ENCODE measurements at regions not wholly inside any gene's neighbourhood (a gene's known extent, or its start where the extent isn't known, plus 50 kb on each side); places are given as distances from the start of the nearest gene placed in this dataset.

- WGBS (ENCODE audit: insufficient coverage) = 18% methylated on average over 6 of the region's 6 CpGs
- Histone ChIP-seq H4K20me1 (ENCODE audit: control insufficient read depth, insufficient read depth, low read length, poor library complexity, severe bottlenecking) (no peaks in the 10 kb centered on the region), H2AFZ (ENCODE audit: insufficient read depth, low read depth, low read length, poor library complexity, severe bottlenecking) (no peak overlapping the region), H3K79me2 (ENCODE audit: control insufficient read depth, insufficient read depth, low read length) (no peaks in the 10 kb centered on the region), H3K9me3 (ENCODE audit: control extremely low read depth in 1 of 3, control insufficient read depth in 2 of 3, insufficient read depth in 1 of 3, low read length in 2 of 3) (peaks cover 0 to 28% (median 0%) of the 10 kb centered on the region in 3 donors), H3K4me3 (ENCODE audit: control extremely low read depth in 1 of 5, extremely low read depth in 1 of 5, insufficient read depth in 1 of 5, low read depth in 2 of 5, low read length in 4 of 5) (no peak overlapping the region), H3K4me2 (replicated peaks; ENCODE audit: low read depth, low read length, poor library complexity, severe bottlenecking) (no peak overlapping the region), H3K4me1 (ENCODE audit: control insufficient read depth in 2 of 2, insufficient read depth in 2 of 2, low read length in 2 of 2) (no peaks in the 10 kb centered on the region), H3K9ac (ENCODE audit: low read length) (no peak overlapping the region), H3K36me3 (replicated peaks in 1 of 2; ENCODE audit: control extremely low read depth in 1 of 2, control insufficient read depth in 1 of 2, extremely low read depth in 1 of 2, insufficient read depth in 2 of 2, low read length in 1 of 2) (no peaks in the 10 kb centered on the region), H3K27ac (ENCODE audit: low read length in 2 of 2) (no peak overlapping the region), H3K27me3 (replicated peaks in 1 of 4; ENCODE audit: control extremely low read depth in 1 of 4, control insufficient read depth in 3 of 4, insufficient read depth in 4 of 4, low read length in 3 of 4) (no peaks in the 10 kb centered on the region)
- ATAC-seq (ENCODE audit: low read depth) (no peak), DNase-seq (no peak)
- CTCF ChIA-PET = no interaction called here
- intact Hi-C loops (cut with micrococcal nuclease) = no loop called here
- TF ChIP-seq EZH2 (IDR thresholded peaks at IDR 0.05; ENCODE audit: borderline replicate concordance, insufficient read depth, low read depth, low read length, poor library complexity, severe bottlenecking) (no peak), CTCF (IDR thresholded peaks at IDR 0.05) (no peak)
- POLR2A ChIA-PET = no interaction called here
- Mint-ChIP-seq H3K4me3 (no peak overlapping the region), H3K9me3 (ENCODE audit: insufficient read depth) (peaks cover 9% of the 10 kb centered on the region), H3K4me1 (no peaks in the 10 kb centered on the region), H3K27ac (no peak overlapping the region), H3K27me3 (no peaks in the 10 kb centered on the region)
Measured at GRCh38 chr14:28294834-28295440, 471.6 kb upstream of the FOXG1 start.

- no peak overlapping the region for H3K4me3 Mint-ChIP-seq
- no peaks in the 10 kb centered on the region for H3K27me3 Mint-ChIP-seq
- no peak overlapping the region for H3K27ac Mint-ChIP-seq
- ATAC-seq (ENCODE audit: low read depth) = no peak
- POLR2A ChIA-PET = no interaction called here
- H3K27ac ChIP-seq (ENCODE audit: low read length in 2 of 2) = no peak overlapping the region
- H3K4me3 ChIP-seq (ENCODE audit: control extremely low read depth in 1 of 5, extremely low read depth in 1 of 5, insufficient read depth in 1 of 5, low read depth in 2 of 5, low read length in 4 of 5) = no peak overlapping the region
- TF ChIP-seq CTCF (IDR thresholded peaks at IDR 0.05) (no peak), EZH2 (IDR thresholded peaks at IDR 0.05; ENCODE audit: borderline replicate concordance, insufficient read depth, low read depth, low read length, poor library complexity, severe bottlenecking) (no peak)
- no peaks in the 10 kb centered on the region for H3K4me1 ChIP-seq (ENCODE audit: control insufficient read depth in 2 of 2, insufficient read depth in 2 of 2, low read length in 2 of 2)
- no peaks in the 10 kb centered on the region for H3K79me2 ChIP-seq (ENCODE audit: control insufficient read depth, insufficient read depth, low read length)
- intact Hi-C loops (cut with micrococcal nuclease) = no loop called here
- H3K36me3 ChIP-seq (replicated peaks in 1 of 2; ENCODE audit: control extremely low read depth in 1 of 2, control insufficient read depth in 1 of 2, extremely low read depth in 1 of 2, insufficient read depth in 2 of 2, low read length in 1 of 2) = no peaks in the 10 kb centered on the region
- no peaks in the 10 kb centered on the region for H4K20me1 ChIP-seq (ENCODE audit: control insufficient read depth, insufficient read depth, low read length, poor library complexity, severe bottlenecking)
- H3K9ac ChIP-seq (ENCODE audit: low read length) = no peak overlapping the region
- H3K4me1 Mint-ChIP-seq = no peaks in the 10 kb centered on the region
- no peak overlapping the region for H3K4me2 ChIP-seq (replicated peaks; ENCODE audit: low read depth, low read length, poor library complexity, severe bottlenecking)
- peaks cover 9% of the 10 kb centered on the region for H3K9me3 Mint-ChIP-seq (ENCODE audit: insufficient read depth)
- no peak for DNase-seq
- CTCF ChIA-PET = no interaction called here
- no peaks in the 10 kb centered on the region for H3K27me3 ChIP-seq (replicated peaks in 1 of 4; ENCODE audit: control extremely low read depth in 1 of 4, control insufficient read depth in 3 of 4, insufficient read depth in 4 of 4, low read length in 3 of 4)
- peaks cover 0 to 35% (median 0%) of the 10 kb centered on the region in 3 donors for H3K9me3 ChIP-seq (ENCODE audit: control extremely low read depth in 1 of 3, control insufficient read depth in 2 of 3, insufficient read depth in 1 of 3, low read length in 2 of 3)
- H2AFZ ChIP-seq (ENCODE audit: insufficient read depth, low read depth, low read length, poor library complexity, severe bottlenecking) = no peak overlapping the region
- no CpG with 5 or more reads among the region's 1 CpG for WGBS (ENCODE audit: insufficient coverage)
Measured at GRCh38 chr14:28297559-28297958, 469.0 kb upstream of the FOXG1 start.
